Ishikawa (cell line): ENCODE measurements at regions not wholly inside any gene's neighbourhood (a gene's known extent, or its start where the extent isn't known, plus 50 kb on each side); places are given as distances from the start of the nearest gene placed in this dataset.

Source experiments
- CEBPB ChIP-seq: IDR thresholded peaks from 2 replicates; pipeline ENCODE4 v1.6.1; 2012
- CREB1 ChIP-seq: IDR thresholded peaks from 2 replicates; pipeline ENCODE4 v1.6.1; 2012; ENCODE audit warnings: low read depth
- EGR1 ChIP-seq: IDR thresholded peaks from 2 replicates; pipeline ENCODE4 v1.6.1; 2012
- EP300 ChIP-seq: IDR thresholded peaks from 2 replicates; pipeline ENCODE4 v1.6.1; 2012; ENCODE audit warnings: borderline replicate concordance
- FOXM1 ChIP-seq: IDR thresholded peaks from 2 replicates; pipeline ENCODE4 v1.6.1; 2012; ENCODE audit warnings: low read depth, borderline replicate concordance
- MAX ChIP-seq: IDR thresholded peaks from 2 replicates; pipeline ENCODE4 v1.6.1; 2012
- RAD21 ChIP-seq: IDR thresholded peaks from 2 replicates; pipeline ENCODE4 v1.6.1; 2012; ENCODE audit warnings: low read depth
- REST ChIP-seq: IDR thresholded peaks from 2 replicates; pipeline ENCODE4 v1.6.1; 2012; ENCODE audit warnings: low read depth, mild to moderate bottlenecking
- TAF1 ChIP-seq: IDR thresholded peaks from 2 replicates; pipeline ENCODE4 v1.6.1; 2012; ENCODE audit warnings: low read depth, mild to moderate bottlenecking
- TEAD4 ChIP-seq: IDR thresholded peaks from 2 replicates; pipeline ENCODE4 v1.6.1; 2012
- YY1 ChIP-seq: IDR thresholded peaks from 2 replicates; pipeline ENCODE4 v1.6.1; 2012; ENCODE audit warnings: low read depth
- ZBTB7A ChIP-seq: IDR thresholded peaks from 2 replicates; pipeline ENCODE4 v1.6.1; 2012; ENCODE audit warnings: low read depth

- no peak for TF ChIP-seq EP300
- TF ChIP-seq MAX = no peak
- TF ChIP-seq CEBPB = no peak
- no peak for TF ChIP-seq REST
- no peak for TF ChIP-seq RAD21
- no peak for TF ChIP-seq YY1
- no peak for TF ChIP-seq ZBTB7A
- TF ChIP-seq FOXM1 = no peak
- TF ChIP-seq TAF1 = no peak
- no peak for TF ChIP-seq TEAD4
- no peak for TF ChIP-seq CREB1
- no peak for TF ChIP-seq EGR1
These were observed 70.0 kb upstream of the FYN start for GRCh38 chr6:111943266-111943665.
